CD4-positive, alpha-beta T cell (primary cell): ENCODE measurements at regions not wholly inside any gene's neighbourhood (a gene's known extent, or its start where the extent isn't known, plus 50 kb on each side); places are given as distances from the start of the nearest gene placed in this dataset.

Source experiments
- ATAC-seq: fragments of 200-7000 bp; cut with Tn5 transposase; one replicate; pipeline ENCODE4 v1.10.0; 2022; ENCODE audit warnings: mild to moderate bottlenecking; ENCODE audit not compliant: poor library complexity
- CTCF ChIA-PET: fragments of 350-600 bp; sonication (Branson Sonifier 250); formaldehyde crosslinking; loops from one replicate; lab custom pipeline; 2021; ENCODE audit warnings: antibody characterized with exemption, inconsistent platforms; lab: Charles Lee
- POLR2A ChIA-PET: fragments of 350-600 bp; sonication (Branson Sonifier 250); formaldehyde crosslinking; loops from one replicate; lab custom pipeline; 2021; ENCODE audit warnings: antibody characterized with exemption, inconsistent platforms; lab: Charles Lee
- DNase-seq, 14 experiments: peaks; one replicate each; pipeline ENCODE4 v3.0.0-alpha.2; 2013 to 2020; ENCODE audit warnings: mixed read lengths in 2 of 14
- H3K27ac ChIP-seq, 2 donors: one replicate each; pipeline versions ENCODE4 v1.5.1 to v1.7.0; 2013; ENCODE audit warnings: low read length in 2 of 2, low read depth in 1 of 2, mild to moderate bottlenecking in 1 of 2
- H3K27me3 ChIP-seq, 2 experiments: 1 replicate in 1 of 2; 2 replicates in 1 of 2; pipeline versions ENCODE4 v1.6.1 to v1.7.0; 2013; ENCODE audit warnings: low read length in 2 of 2, control low read depth in 1 of 2, mild to moderate bottlenecking in 1 of 2, moderate library complexity in 1 of 2; ENCODE audit not compliant: insufficient read depth in 2 of 2, control insufficient read depth in 1 of 2
- H3K36me3 ChIP-seq: one replicate; pipeline ENCODE4 v1.6.1; 2013; ENCODE audit warnings: low read length, control low read depth; ENCODE audit not compliant: insufficient read depth
- H3K4me1 ChIP-seq: one replicate; pipeline ENCODE4 v1.6.1; 2013; ENCODE audit warnings: low read length, control low read depth; ENCODE audit not compliant: insufficient read depth
- H3K4me3 ChIP-seq: one replicate; pipeline ENCODE4 v1.5.1; 2013; ENCODE audit warnings: mild to moderate bottlenecking, low read length, moderate library complexity
- H3K9me3 ChIP-seq, 2 experiments: 1 replicate in 1 of 2; 2 replicates in 1 of 2; pipeline versions ENCODE4 v1.6.1 to v1.7.0; 2013; ENCODE audit warnings: low read length in 2 of 2, mild to moderate bottlenecking in 2 of 2, control low read depth in 1 of 2, moderate library complexity in 1 of 2; ENCODE audit not compliant: control insufficient read depth in 1 of 2, insufficient read depth in 1 of 2
- H3K27ac Mint-ChIP-seq: one replicate; pipeline ENCODE4 v1.8.0; 2020; ENCODE audit warnings: mixed read lengths
- H3K27me3 Mint-ChIP-seq: one replicate; pipeline ENCODE4 v1.8.0; 2021; ENCODE audit warnings: mixed read lengths
- H3K36me3 Mint-ChIP-seq: one replicate; pipeline ENCODE4 v1.8.0; 2021; ENCODE audit warnings: low read depth, mixed read lengths
- H3K4me1 Mint-ChIP-seq: one replicate; pipeline ENCODE4 v1.8.0; 2021; ENCODE audit warnings: low read depth, mixed read lengths
- H3K4me3 Mint-ChIP-seq: one replicate; pipeline ENCODE4 v1.8.0; 2020; ENCODE audit warnings: mild to moderate bottlenecking, mixed read lengths
- H3K9me3 Mint-ChIP-seq: one replicate; pipeline ENCODE4 v1.8.0; 2020; ENCODE audit warnings: mixed read lengths
- CTCF ChIP-seq: fragments of 200-600 bp; IDR thresholded peaks from one replicate; pipeline ENCODE4 v1.8.0; 2022; ENCODE audit warnings: antibody characterized with exemption, mild to moderate bottlenecking
- intact Hi-C, 2 experiments: fragments of 100-400 bp; cut with DNase I in 1 of 2; cut with micrococcal nuclease in 1 of 2; formaldehyde crosslinking; loops; one replicate each; pipeline versions ENCODE4 v1.15.1 to v1.9.0; 2023 to 2025; cut with DNase I, micrococcal nuclease

GRCh38 chr1:40925834-40926410, 53.6 kb upstream of the CTPS1 start:
- Histone ChIP-seq H3K27me3 (no peaks in the 10 kb centered on the region), H3K9me3 (no peaks in the 10 kb centered on the region), H3K4me1 (no peaks in the 10 kb centered on the region), H3K36me3 (no peaks in the 10 kb centered on the region), H3K4me3 (no peak overlapping the region), H3K27ac (no peak overlapping the region)
- no peaks in the 10 kb centered on the region for H3K9me3 Mint-ChIP-seq
- no peaks in the 10 kb centered on the region for H3K27me3 Mint-ChIP-seq
- H3K4me1 Mint-ChIP-seq: no peaks in the 10 kb centered on the region
- DNase-seq (no peak), ATAC-seq (no peak)
- POLR2A ChIA-PET: no interaction called here
- no peak overlapping the region for H3K4me3 Mint-ChIP-seq
- no peak overlapping the region for H3K27ac Mint-ChIP-seq
- intact Hi-C loops: no loop called here
- H3K36me3 Mint-ChIP-seq: no peaks in the 10 kb centered on the region
- no peak for TF ChIP-seq CTCF
- CTCF ChIA-PET: no interaction called here

DNA sequence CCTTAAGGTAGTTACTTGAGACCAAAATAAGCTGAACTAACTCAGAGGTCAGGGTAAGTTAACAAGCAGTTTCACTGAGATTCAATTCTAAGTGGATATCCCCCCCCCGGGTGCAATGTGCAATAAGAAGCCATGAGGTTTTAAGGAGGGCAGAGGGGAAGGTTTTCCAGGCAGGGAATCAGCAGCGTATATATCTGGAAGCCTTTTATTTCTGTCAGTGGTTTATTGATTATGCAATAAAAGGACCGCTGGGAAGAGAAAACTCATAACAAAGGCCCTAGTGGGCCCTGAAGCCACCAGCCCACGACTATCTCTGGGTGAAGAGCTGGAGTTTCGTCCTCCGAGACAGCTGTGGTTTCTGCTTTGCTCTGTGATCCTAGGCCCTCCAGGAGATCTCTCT, 53.1 kb upstream of the CTPS1 start:
- Mint-ChIP-seq H3K27ac (no peak overlapping the region), H3K27me3 (no peaks in the 10 kb centered on the region), H3K36me3 (no peaks in the 10 kb centered on the region), H3K9me3 (no peaks in the 10 kb centered on the region), H3K4me1 (no peaks in the 10 kb centered on the region), H3K4me3 (no peak overlapping the region)
- ATAC-seq (no peak), DNase-seq (no peak)
- TF ChIP-seq CTCF: no peak
- intact Hi-C loops: no loop called here
- Histone ChIP-seq H3K4me3 (no peak overlapping the region), H3K27me3 (no peaks in the 10 kb centered on the region), H3K36me3 (no peaks in the 10 kb centered on the region), H3K4me1 (no peaks in the 10 kb centered on the region), H3K27ac (no peak overlapping the region), H3K9me3 (no peaks in the 10 kb centered on the region)
- CTCF ChIA-PET: no interaction called here
- POLR2A ChIA-PET: no interaction called here

DNA sequence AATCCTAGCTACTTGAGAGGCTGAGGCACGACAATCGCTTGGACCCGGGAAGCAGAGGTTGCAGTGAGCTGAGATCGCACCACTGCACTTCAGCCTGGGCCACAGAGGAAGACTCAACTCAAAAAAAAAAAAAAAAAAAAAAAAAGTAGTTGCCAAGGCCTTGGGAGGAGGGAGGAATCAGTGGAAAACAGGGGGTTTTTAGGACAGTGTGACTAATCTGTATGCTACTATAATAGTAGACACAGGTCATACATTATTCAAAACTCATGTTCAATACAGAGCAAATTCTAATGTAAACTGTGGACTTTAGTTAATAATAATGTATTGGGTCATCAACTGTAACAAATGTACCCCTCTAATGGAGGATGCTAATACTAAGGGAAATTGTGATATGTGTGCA, 51.7 kb upstream of the CTPS1 start:
- Mint-ChIP-seq H3K36me3 (no peaks in the 10 kb centered on the region), H3K27ac (no peak overlapping the region), H3K4me3 (no peak overlapping the region), H3K4me1 (no peaks in the 10 kb centered on the region), H3K27me3 (peaks cover 3% of the 10 kb centered on the region), H3K9me3 (no peaks in the 10 kb centered on the region)
- no peaks in the 10 kb centered on the region for H3K27me3 ChIP-seq
- ATAC-seq (no peak), DNase-seq (no peak)
- intact Hi-C loops: no loop called here
- POLR2A ChIA-PET: no interaction called here
- no peaks in the 10 kb centered on the region for H3K36me3 ChIP-seq
- no peaks in the 10 kb centered on the region for H3K9me3 ChIP-seq
- no peak for TF ChIP-seq CTCF
- no peak overlapping the region for H3K4me3 ChIP-seq
- no peaks in the 10 kb centered on the region for H3K4me1 ChIP-seq
- H3K27ac ChIP-seq: no peak overlapping the region
- CTCF ChIA-PET: interaction anchor here (2.2 kb wide), 1 partner anchor 25 kb away, joined by 5 read pairs; no protein-coding TSS in a partner anchor
